CD4-positive, CD25-positive, alpha-beta regulatory T cell (primary cell): ENCODE measurements at regions not wholly inside any gene's neighbourhood (a gene's known extent, or its start where the extent isn't known, plus 50 kb on each side); places are given as distances from the start of the nearest gene placed in this dataset.

Experiments used
- ATAC-seq, 2 donors: fragments of 150-1000 bp; cut with Tn5 transposase; one replicate each; pipeline ENCODE4 v1.10.0; 2021; ENCODE audit warnings: low read depth in 2 of 2, moderate number of reproducible peaks in 2 of 2, moderate library complexity in 1 of 2
- DNase-seq, 3 donors: peaks; one replicate each; pipeline versions ENCODE4 v3.0.0 to v3.0.0-alpha.2; 2012 to 2022; ENCODE audit warnings: mixed read lengths in 1 of 3
- H3K27ac ChIP-seq: one replicate; pipeline ENCODE4 v1.7.0; 2013; ENCODE audit warnings: mild to moderate bottlenecking, low read length; ENCODE audit not compliant: insufficient read depth, poor library complexity, severe bottlenecking
- H3K27me3 ChIP-seq: one replicate; pipeline ENCODE4 v1.7.0; 2013; ENCODE audit warnings: low read length; ENCODE audit not compliant: control insufficient read depth, insufficient read depth
- H3K36me3 ChIP-seq: one replicate; pipeline ENCODE4 v1.7.0; 2013; ENCODE audit warnings: mild to moderate bottlenecking, low read length, moderate library complexity; ENCODE audit not compliant: control insufficient read depth, insufficient read depth
- H3K4me1 ChIP-seq: 2 replicates; pipeline ENCODE4 v1.7.0; 2013; ENCODE audit warnings: mild to moderate bottlenecking, low read length; ENCODE audit not compliant: insufficient read depth, control insufficient read depth, poor library complexity, severe bottlenecking
- H3K4me3 ChIP-seq: one replicate; pipeline ENCODE4 v1.7.0; 2013; ENCODE audit warnings: low read depth, mild to moderate bottlenecking, low read length, moderate library complexity
- H3K9me3 ChIP-seq, 2 experiments: 1 replicate in 1 of 2; 2 replicates in 1 of 2; pipeline ENCODE4 v1.7.0; 2013; ENCODE audit warnings: low read length in 2 of 2, mild to moderate bottlenecking in 1 of 2, moderate library complexity in 1 of 2; ENCODE audit not compliant: control insufficient read depth in 2 of 2
- H3K27ac Mint-ChIP-seq, 3 donors: one replicate each; pipeline ENCODE4 v1.8.0; 2020 to 2022; ENCODE audit warnings: mild to moderate bottlenecking in 3 of 3, mixed read lengths in 3 of 3, moderate library complexity in 2 of 3
- H3K27me3 Mint-ChIP-seq: one replicate; pipeline ENCODE4 v1.8.0; 2022; ENCODE audit warnings: mild to moderate bottlenecking, mixed read lengths
- H3K36me3 Mint-ChIP-seq: one replicate; pipeline ENCODE4 v1.8.0; 2020; ENCODE audit warnings: mixed read lengths
- H3K4me1 Mint-ChIP-seq, 4 donors: one replicate each; pipeline ENCODE4 v1.8.0; 2020 to 2022; ENCODE audit warnings: mixed read lengths in 4 of 4, mild to moderate bottlenecking in 1 of 4
- H3K4me3 Mint-ChIP-seq, 4 donors: one replicate each; pipeline ENCODE4 v1.8.0; 2020 to 2022; ENCODE audit warnings: mild to moderate bottlenecking in 4 of 4, mixed read lengths in 4 of 4, moderate library complexity in 3 of 4
- H3K9me3 Mint-ChIP-seq, 7 donors: one replicate each; pipeline ENCODE4 v1.8.0; 2020 to 2022; ENCODE audit warnings: mixed read lengths in 7 of 7, mild to moderate bottlenecking in 3 of 7, moderate library complexity in 2 of 7

GRCh38 chr9:93826209-93826608, 128.9 kb downstream of the BARX1 start:
- Histone ChIP-seq H3K9me3 (no peaks in the 10 kb centered on the region), H3K36me3 (no peaks in the 10 kb centered on the region), H3K4me3 (no peak overlapping the region), H3K4me1 (peaks cover 14% of the 10 kb centered on the region), H3K27me3 (no peaks in the 10 kb centered on the region), H3K27ac (no peak overlapping the region)
- DNase-seq (peak; percentile 13 to 65 (median 37)), ATAC-seq (peak; percentile 43 to 45)
- H3K27me3 Mint-ChIP-seq = peaks cover 32% of the 10 kb centered on the region
- H3K36me3 Mint-ChIP-seq = no peaks in the 10 kb centered on the region
- no peak overlapping the region for H3K27ac Mint-ChIP-seq
- H3K9me3 Mint-ChIP-seq = peaks cover 0 to 2% (median 0%) of the 10 kb centered on the region in 7 donors
- peaks cover 0 to 18% (median 0%) of the 10 kb centered on the region in 4 donors for H3K4me1 Mint-ChIP-seq
- H3K4me3 Mint-ChIP-seq = peak overlapping the region in 2 of 4 donors; percentile 30 to 77

- H3K36me3 Mint-ChIP-seq = no peaks in the 10 kb centered on the region
- peaks cover 0 to 18% (median 0%) of the 10 kb centered on the region in 4 donors for H3K4me1 Mint-ChIP-seq
- H3K9me3 Mint-ChIP-seq = peaks cover 0 to 2% (median 0%) of the 10 kb centered on the region in 7 donors
- no peak for ATAC-seq
- peaks cover 37% of the 10 kb centered on the region for H3K27me3 Mint-ChIP-seq
- H3K27ac ChIP-seq = no peak overlapping the region
- H3K27ac Mint-ChIP-seq = peak overlapping the region in 1 of 3 donors; percentile 2
- H3K27me3 ChIP-seq = no peaks in the 10 kb centered on the region
- H3K4me1 ChIP-seq = peaks cover 14% of the 10 kb centered on the region
- no peaks in the 10 kb centered on the region for H3K36me3 ChIP-seq
- H3K4me3 Mint-ChIP-seq = peak overlapping the region in 1 of 4 donors; percentile 77
- H3K4me3 ChIP-seq = no peak overlapping the region
- DNase-seq = no peak
- H3K9me3 ChIP-seq = no peaks in the 10 kb centered on the region
Measured at GRCh38 chr9:93825348-93826115, 129.6 kb downstream of the BARX1 start.

- Mint-ChIP-seq H3K27ac (no peak overlapping the region), H3K9me3 (peaks cover 0 to 2% (median 0%) of the 10 kb centered on the region in 7 donors), H3K4me1 (peaks cover 0 to 18% (median 0%) of the 10 kb centered on the region in 4 donors), H3K27me3 (peaks cover 38% of the 10 kb centered on the region), H3K36me3 (no peaks in the 10 kb centered on the region), H3K4me3 (no peak overlapping the region)
- Histone ChIP-seq H3K4me1 (peaks cover 14% of the 10 kb centered on the region), H3K4me3 (no peak overlapping the region), H3K9me3 (no peaks in the 10 kb centered on the region), H3K36me3 (no peaks in the 10 kb centered on the region), H3K27ac (no peak overlapping the region), H3K27me3 (no peaks in the 10 kb centered on the region)
- DNase-seq = no peak
- ATAC-seq = no peak
Measured at GRCh38 chr9:93824386-93825294, 130.5 kb downstream of the BARX1 start.

- DNase-seq (no peak), ATAC-seq (no peak)
- no peak overlapping the region for H3K27ac Mint-ChIP-seq
- Histone ChIP-seq H3K4me1 (peaks cover 14% of the 10 kb centered on the region), H3K27me3 (no peaks in the 10 kb centered on the region), H3K4me3 (no peak overlapping the region), H3K27ac (no peak overlapping the region), H3K36me3 (no peaks in the 10 kb centered on the region), H3K9me3 (no peaks in the 10 kb centered on the region)
- no peaks in the 10 kb centered on the region for H3K36me3 Mint-ChIP-seq
- H3K27me3 Mint-ChIP-seq = peaks cover 29% of the 10 kb centered on the region
- H3K9me3 Mint-ChIP-seq = peaks cover 0 to 2% (median 0%) of the 10 kb centered on the region in 7 donors
- H3K4me1 Mint-ChIP-seq = peaks cover 0 to 13% (median 0%) of the 10 kb centered on the region in 4 donors
- no peak overlapping the region for H3K4me3 Mint-ChIP-seq
Measured at GRCh38 chr9:93823245-93824072, 131.7 kb downstream of the BARX1 start.

GRCh38 chr9:93822229-93822628, 132.9 kb downstream of the BARX1 start:
- no peak for ATAC-seq
- no peak overlapping the region for H3K27ac Mint-ChIP-seq
- Histone ChIP-seq H3K4me3 (no peak overlapping the region), H3K4me1 (peaks cover 8% of the 10 kb centered on the region), H3K27ac (no peak overlapping the region), H3K36me3 (no peaks in the 10 kb centered on the region), H3K9me3 (no peaks in the 10 kb centered on the region), H3K27me3 (no peaks in the 10 kb centered on the region)
- DNase-seq = no peak
- no peak overlapping the region for H3K4me3 Mint-ChIP-seq
- H3K4me1 Mint-ChIP-seq = peaks cover 0 to 12% (median 0%) of the 10 kb centered on the region in 4 donors
- peaks cover 0 to 2% (median 0%) of the 10 kb centered on the region in 7 donors for H3K9me3 Mint-ChIP-seq
- H3K36me3 Mint-ChIP-seq = no peaks in the 10 kb centered on the region
- peaks cover 31% of the 10 kb centered on the region for H3K27me3 Mint-ChIP-seq

- Mint-ChIP-seq H3K4me1 (peaks cover 0 to 5% (median 0%) of the 10 kb centered on the region in 4 donors), H3K36me3 (no peaks in the 10 kb centered on the region), H3K27me3 (peaks cover 36% of the 10 kb centered on the region), H3K4me3 (no peak overlapping the region), H3K9me3 (peaks cover 0 to 2% (median 0%) of the 10 kb centered on the region in 7 donors), H3K27ac (no peak overlapping the region)
- H3K36me3 ChIP-seq = no peaks in the 10 kb centered on the region
- no peak overlapping the region for H3K4me3 ChIP-seq
- H3K4me1 ChIP-seq = peaks cover under 1% of the 10 kb centered on the region
- no peak for ATAC-seq
- no peaks in the 10 kb centered on the region for H3K9me3 ChIP-seq
- no peak for DNase-seq
- H3K27me3 ChIP-seq = no peaks in the 10 kb centered on the region
- H3K27ac ChIP-seq = no peak overlapping the region
Measured at GRCh38 chr9:93821307-93821703, 133.8 kb downstream of the BARX1 start.

GRCh38 chr9:93820667-93821306, 134.4 kb downstream of the BARX1 start:
- DNase-seq (no peak), ATAC-seq (no peak)
- Histone ChIP-seq H3K4me3 (no peak overlapping the region), H3K36me3 (no peaks in the 10 kb centered on the region), H3K4me1 (no peaks in the 10 kb centered on the region), H3K9me3 (no peaks in the 10 kb centered on the region), H3K27ac (no peak overlapping the region), H3K27me3 (no peaks in the 10 kb centered on the region)
- H3K27me3 Mint-ChIP-seq = peaks cover 33% of the 10 kb centered on the region
- no peak overlapping the region for H3K27ac Mint-ChIP-seq
- H3K36me3 Mint-ChIP-seq = no peaks in the 10 kb centered on the region
- H3K4me3 Mint-ChIP-seq = peak overlapping the region in 1 of 4 donors; percentile 34
- H3K4me1 Mint-ChIP-seq = no peaks in the 10 kb centered on the region
- peaks cover 0 to 2% (median 0%) of the 10 kb centered on the region in 7 donors for H3K9me3 Mint-ChIP-seq
